OCI-LY1 (cell line): ENCODE measurements at regions not wholly inside any gene's neighbourhood (a gene's known extent, or its start where the extent isn't known, plus 50 kb on each side); places are given as distances from the start of the nearest gene placed in this dataset.

ENCODE experiments used
- EZH2 ChIP-seq: fragments of 200-600 bp; sonication (generic), shearing (Covaris generic); IDR thresholded peaks from 2 replicates; pipeline ENCODE4 v1.8.0; 2017; ENCODE audit warnings: borderline replicate concordance, mixed run types, mild to moderate bottlenecking, antibody characterized with exemption, low read length, moderate library complexity, mixed read lengths
- TF ChIP-seq, protein P1 (sequence below): fragments of 200-600 bp; sonication (generic), shearing (Covaris generic); IDR thresholded peaks from 2 replicates; pipeline ENCODE4 v1.5.1; 2017; ENCODE audit warnings: mild to moderate bottlenecking, antibody characterized with exemption, low read length, moderate library complexity, mixed read lengths

DNA sequence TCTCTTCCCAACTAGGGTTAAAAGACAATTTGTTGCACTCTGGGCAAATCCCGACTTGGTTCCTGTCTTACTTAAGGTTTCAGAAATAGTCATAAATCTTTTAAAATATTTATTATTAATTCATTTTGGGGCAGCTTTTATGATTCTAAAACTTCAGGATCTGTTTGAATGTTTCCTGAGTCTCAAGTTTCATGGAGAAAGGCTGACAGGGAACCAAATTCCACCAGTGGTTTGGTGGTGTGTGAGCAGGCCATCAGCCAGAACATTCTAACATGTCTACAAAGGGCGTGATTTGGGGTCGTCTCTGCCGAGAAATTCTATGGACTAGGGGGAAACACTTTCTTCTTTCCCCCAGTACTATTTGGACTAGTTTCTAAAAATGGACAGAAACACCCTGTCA is 366.4 kb downstream of the ZNF521 start:
- TF ChIP-seq, protein P1, sequence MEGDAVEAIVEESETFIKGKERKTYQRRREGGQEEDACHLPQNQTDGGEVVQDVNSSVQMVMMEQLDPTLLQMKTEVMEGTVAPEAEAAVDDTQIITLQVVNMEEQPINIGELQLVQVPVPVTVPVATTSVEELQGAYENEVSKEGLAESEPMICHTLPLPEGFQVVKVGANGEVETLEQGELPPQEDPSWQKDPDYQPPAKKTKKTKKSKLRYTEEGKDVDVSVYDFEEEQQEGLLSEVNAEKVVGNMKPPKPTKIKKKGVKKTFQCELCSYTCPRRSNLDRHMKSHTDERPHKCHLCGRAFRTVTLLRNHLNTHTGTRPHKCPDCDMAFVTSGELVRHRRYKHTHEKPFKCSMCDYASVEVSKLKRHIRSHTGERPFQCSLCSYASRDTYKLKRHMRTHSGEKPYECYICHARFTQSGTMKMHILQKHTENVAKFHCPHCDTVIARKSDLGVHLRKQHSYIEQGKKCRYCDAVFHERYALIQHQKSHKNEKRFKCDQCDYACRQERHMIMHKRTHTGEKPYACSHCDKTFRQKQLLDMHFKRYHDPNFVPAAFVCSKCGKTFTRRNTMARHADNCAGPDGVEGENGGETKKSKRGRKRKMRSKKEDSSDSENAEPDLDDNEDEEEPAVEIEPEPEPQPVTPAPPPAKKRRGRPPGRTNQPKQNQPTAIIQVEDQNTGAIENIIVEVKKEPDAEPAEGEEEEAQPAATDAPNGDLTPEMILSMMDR, result no peak
- TF ChIP-seq EZH2, result no peak
